ENCODE measurements at regions not wholly inside any gene's neighbourhood (a gene's known extent, or its start where the extent isn't known, plus 50 kb on each side); places are given as distances from the start of the nearest gene placed in this dataset.

GRCh38 chr6:40082278-40083043, 148.2 kb upstream of the MOCS1 start:
- H3K4me1 ChIP-seq (ENCODE audit: low read length) = no peaks in the 10 kb centered on the region
- H3K9me2 ChIP-seq (replicated peaks; ENCODE audit: insufficient read depth, low read length) = no peaks in the 10 kb centered on the region
- H3K79me2 ChIP-seq (ENCODE audit: low read length) = no peaks in the 10 kb centered on the region
- H3K9me3 ChIP-seq (ENCODE audit: low read length) = no peaks in the 10 kb centered on the region
- no peak overlapping the region for H3K27ac ChIP-seq (ENCODE audit: low read length)
- no peak overlapping the region for H3K4me3 ChIP-seq (ENCODE audit: low read length)
- no peaks in the 10 kb centered on the region for H4K20me1 ChIP-seq (ENCODE audit: insufficient read depth, low read depth, low read length)
- no peaks in the 10 kb centered on the region for H3K36me3 ChIP-seq (ENCODE audit: insufficient read depth, low read length)
- DNase-seq = no peak
- H3K27me3 ChIP-seq (ENCODE audit: low read length) = no peaks in the 10 kb centered on the region
- no peak overlapping the region for H3K4me2 ChIP-seq (ENCODE audit: low read depth, low read length, poor library complexity, severe bottlenecking)
- H3K9ac ChIP-seq (ENCODE audit: low read length) = no peak overlapping the region
- no peak overlapping the region for H2AFZ ChIP-seq (ENCODE audit: low read length)

GRCh38 chr6:40077736-40078135, 143.5 kb upstream of the MOCS1 start:
- Histone ChIP-seq H3K79me2 (ENCODE audit: low read length) (no peaks in the 10 kb centered on the region), H3K4me3 (ENCODE audit: low read length) (no peak overlapping the region), H3K36me3 (ENCODE audit: insufficient read depth, low read length) (no peaks in the 10 kb centered on the region), H4K20me1 (ENCODE audit: insufficient read depth, low read depth, low read length) (no peaks in the 10 kb centered on the region), H3K9me2 (replicated peaks; ENCODE audit: insufficient read depth, low read length) (no peaks in the 10 kb centered on the region), H3K9me3 (ENCODE audit: low read length) (no peaks in the 10 kb centered on the region), H3K27me3 (ENCODE audit: low read length) (no peaks in the 10 kb centered on the region), H3K27ac (ENCODE audit: low read length) (no peak overlapping the region), H3K9ac (ENCODE audit: low read length) (no peak overlapping the region), H3K4me1 (ENCODE audit: low read length) (no peaks in the 10 kb centered on the region), H3K4me2 (ENCODE audit: low read depth, low read length, poor library complexity, severe bottlenecking) (no peak overlapping the region), H2AFZ (ENCODE audit: low read length) (no peak overlapping the region)
- DNase-seq = no peak

- no peak overlapping the region for H3K4me2 ChIP-seq (ENCODE audit: low read depth, low read length, poor library complexity, severe bottlenecking)
- no peak overlapping the region for H3K9ac ChIP-seq (ENCODE audit: low read length)
- no peak overlapping the region for H3K27ac ChIP-seq (ENCODE audit: low read length)
- H3K4me3 ChIP-seq (ENCODE audit: low read length) = no peak overlapping the region
- H3K79me2 ChIP-seq (ENCODE audit: low read length) = no peaks in the 10 kb centered on the region
- H3K36me3 ChIP-seq (ENCODE audit: insufficient read depth, low read length) = no peaks in the 10 kb centered on the region
- no peak overlapping the region for H2AFZ ChIP-seq (ENCODE audit: low read length)
- no peaks in the 10 kb centered on the region for H3K9me3 ChIP-seq (ENCODE audit: low read length)
- H3K27me3 ChIP-seq (ENCODE audit: low read length) = no peaks in the 10 kb centered on the region
- H3K9me2 ChIP-seq (replicated peaks; ENCODE audit: insufficient read depth, low read length) = no peaks in the 10 kb centered on the region
- H4K20me1 ChIP-seq (ENCODE audit: insufficient read depth, low read depth, low read length) = no peaks in the 10 kb centered on the region
- DNase-seq = no peak
- no peaks in the 10 kb centered on the region for H3K4me1 ChIP-seq (ENCODE audit: low read length)
These were observed 143.1 kb upstream of the MOCS1 start for GRCh38 chr6:40077315-40077714.

- Histone ChIP-seq H4K20me1 (ENCODE audit: insufficient read depth, low read depth, low read length) (no peaks in the 10 kb centered on the region), H3K27ac (ENCODE audit: low read length) (no peak overlapping the region), H3K4me1 (ENCODE audit: low read length) (no peaks in the 10 kb centered on the region), H3K9me2 (replicated peaks; ENCODE audit: insufficient read depth, low read length) (no peaks in the 10 kb centered on the region), H3K4me3 (ENCODE audit: low read length) (no peak overlapping the region), H3K9ac (ENCODE audit: low read length) (no peak overlapping the region), H2AFZ (ENCODE audit: low read length) (no peak overlapping the region), H3K4me2 (ENCODE audit: low read depth, low read length, poor library complexity, severe bottlenecking) (no peak overlapping the region), H3K36me3 (ENCODE audit: insufficient read depth, low read length) (no peaks in the 10 kb centered on the region), H3K9me3 (ENCODE audit: low read length) (no peaks in the 10 kb centered on the region), H3K79me2 (ENCODE audit: low read length) (no peaks in the 10 kb centered on the region), H3K27me3 (ENCODE audit: low read length) (no peaks in the 10 kb centered on the region)
- DNase-seq = no peak
These were observed 140.9 kb upstream of the MOCS1 start for GRCh38 chr6:40075056-40075590.

GRCh38 chr6:40074306-40075055, 140.2 kb upstream of the MOCS1 start:
- Histone ChIP-seq H3K27me3 (ENCODE audit: low read length) (no peaks in the 10 kb centered on the region), H3K4me1 (ENCODE audit: low read length) (no peaks in the 10 kb centered on the region), H2AFZ (ENCODE audit: low read length) (no peak overlapping the region), H3K4me3 (ENCODE audit: low read length) (no peak overlapping the region), H3K9me3 (ENCODE audit: low read length) (no peaks in the 10 kb centered on the region), H3K27ac (ENCODE audit: low read length) (no peak overlapping the region), H3K9ac (ENCODE audit: low read length) (no peak overlapping the region), H3K9me2 (replicated peaks; ENCODE audit: insufficient read depth, low read length) (no peaks in the 10 kb centered on the region), H4K20me1 (ENCODE audit: insufficient read depth, low read depth, low read length) (no peaks in the 10 kb centered on the region), H3K36me3 (ENCODE audit: insufficient read depth, low read length) (no peaks in the 10 kb centered on the region), H3K79me2 (ENCODE audit: low read length) (no peaks in the 10 kb centered on the region), H3K4me2 (ENCODE audit: low read depth, low read length, poor library complexity, severe bottlenecking) (no peak overlapping the region)
- no peak for DNase-seq

GRCh38 chr6:40066372-40066771, 132.1 kb upstream of the MOCS1 start:
- no peak overlapping the region for H3K4me3 ChIP-seq (ENCODE audit: low read length)
- H3K27ac ChIP-seq (ENCODE audit: low read length) = no peak overlapping the region
- H3K9ac ChIP-seq (ENCODE audit: low read length) = no peak overlapping the region
- H3K79me2 ChIP-seq (ENCODE audit: low read length) = no peaks in the 10 kb centered on the region
- H3K36me3 ChIP-seq (ENCODE audit: insufficient read depth, low read length) = no peaks in the 10 kb centered on the region
- no peaks in the 10 kb centered on the region for H3K4me1 ChIP-seq (ENCODE audit: low read length)
- H3K9me3 ChIP-seq (ENCODE audit: low read length) = no peaks in the 10 kb centered on the region
- H3K4me2 ChIP-seq (ENCODE audit: low read depth, low read length, poor library complexity, severe bottlenecking) = no peak overlapping the region
- no peak overlapping the region for H2AFZ ChIP-seq (ENCODE audit: low read length)
- no peak for DNase-seq
- H4K20me1 ChIP-seq (ENCODE audit: insufficient read depth, low read depth, low read length) = no peaks in the 10 kb centered on the region
- H3K9me2 ChIP-seq (replicated peaks; ENCODE audit: insufficient read depth, low read length) = no peaks in the 10 kb centered on the region
- no peaks in the 10 kb centered on the region for H3K27me3 ChIP-seq (ENCODE audit: low read length)

- no peak overlapping the region for H3K27ac ChIP-seq (ENCODE audit: low read length)
- no peaks in the 10 kb centered on the region for H4K20me1 ChIP-seq (ENCODE audit: insufficient read depth, low read depth, low read length)
- no peak overlapping the region for H3K4me3 ChIP-seq (ENCODE audit: low read length)
- no peaks in the 10 kb centered on the region for H3K9me2 ChIP-seq (replicated peaks; ENCODE audit: insufficient read depth, low read length)
- H3K27me3 ChIP-seq (ENCODE audit: low read length) = no peaks in the 10 kb centered on the region
- H3K9ac ChIP-seq (ENCODE audit: low read length) = no peak overlapping the region
- no peak for DNase-seq
- H3K79me2 ChIP-seq (ENCODE audit: low read length) = no peaks in the 10 kb centered on the region
- no peaks in the 10 kb centered on the region for H3K36me3 ChIP-seq (ENCODE audit: insufficient read depth, low read length)
- H3K4me2 ChIP-seq (ENCODE audit: low read depth, low read length, poor library complexity, severe bottlenecking) = no peak overlapping the region
- no peaks in the 10 kb centered on the region for H3K4me1 ChIP-seq (ENCODE audit: low read length)
- H2AFZ ChIP-seq (ENCODE audit: low read length) = no peak overlapping the region
- no peaks in the 10 kb centered on the region for H3K9me3 ChIP-seq (ENCODE audit: low read length)
These were observed 122.6 kb upstream of the MOCS1 start for GRCh38 chr6:40056865-40057264.

- Histone ChIP-seq H3K4me1 (ENCODE audit: low read length) (no peaks in the 10 kb centered on the region), H3K27ac (ENCODE audit: low read length) (no peak overlapping the region), H3K79me2 (ENCODE audit: low read length) (no peaks in the 10 kb centered on the region), H4K20me1 (ENCODE audit: insufficient read depth, low read depth, low read length) (no peaks in the 10 kb centered on the region), H3K4me2 (ENCODE audit: low read depth, low read length, poor library complexity, severe bottlenecking) (no peak overlapping the region), H2AFZ (ENCODE audit: low read length) (no peak overlapping the region), H3K36me3 (ENCODE audit: insufficient read depth, low read length) (no peaks in the 10 kb centered on the region), H3K9ac (ENCODE audit: low read length) (no peak overlapping the region), H3K9me2 (replicated peaks; ENCODE audit: insufficient read depth, low read length) (no peaks in the 10 kb centered on the region), H3K4me3 (ENCODE audit: low read length) (no peak overlapping the region), H3K27me3 (ENCODE audit: low read length) (no peaks in the 10 kb centered on the region), H3K9me3 (ENCODE audit: low read length) (no peaks in the 10 kb centered on the region)
- DNase-seq = no peak
These were observed 120.3 kb upstream of the MOCS1 start for GRCh38 chr6:40054602-40055001.
